GM18861 (cell line): ENCODE measurements at regions not wholly inside any gene's neighbourhood (a gene's known extent, or its start where the extent isn't known, plus 50 kb on each side); places are given as distances from the start of the nearest gene placed in this dataset.

ENCODE experiments used
- ATAC-seq: cut with Tn5 transposase; IDR thresholded peaks from one replicate; pipeline ENCODE4 v1.9.1; 2021; ENCODE audit not compliant: unreplicated experiment

GRCh38 chr2:128821010-128821409, 502.3 kb upstream of the HS6ST1 start:
- ATAC-seq, result no peak

GRCh38 chr2:128832946-128833663, 514.4 kb upstream of the HS6ST1 start:
- ATAC-seq, result no peak

GRCh38 chr2:128833664-128834027, 515.0 kb upstream of the HS6ST1 start:
- ATAC-seq, result no peak

GRCh38 chr2:128834207-128834879, 515.7 kb upstream of the HS6ST1 start:
- ATAC-seq, result no peak

- ATAC-seq, result no peak
Observed at GRCh38 chr2:128834880-128835252, 516.2 kb upstream of the HS6ST1 start.

- no peak for ATAC-seq
Observed at GRCh38 chr2:128835342-128835855, 516.7 kb upstream of the HS6ST1 start.

GRCh38 chr2:128835974-128836373, 517.3 kb upstream of the HS6ST1 start:
- no peak for ATAC-seq

- ATAC-seq, result no peak
Observed at GRCh38 chr2:128836559-128837100, 518.0 kb upstream of the HS6ST1 start.

GRCh38 chr2:128838244-128838643, 519.6 kb upstream of the HS6ST1 start:
- no peak for ATAC-seq

GRCh38 chr2:128841803-128842202, 523.1 kb upstream of the HS6ST1 start:
- ATAC-seq, result no peak

GRCh38 chr2:128867311-128867710, 548.6 kb upstream of the HS6ST1 start:
- no peak for ATAC-seq

- ATAC-seq, result no peak
Observed at GRCh38 chr2:128867936-128868636, 549.4 kb upstream of the HS6ST1 start.

- no peak for ATAC-seq
Observed at GRCh38 chr2:128868686-128869551, 550.3 kb upstream of the HS6ST1 start.

GRCh38 chr2:128874608-128875007, 555.9 kb upstream of the HS6ST1 start:
- ATAC-seq, result no peak

GRCh38 chr2:128876986-128877983, 558.6 kb upstream of the HS6ST1 start:
- no peak for ATAC-seq

- no peak for ATAC-seq
Observed at GRCh38 chr2:128879161-128879560, 560.5 kb upstream of the HS6ST1 start.

- no peak for ATAC-seq
Observed at GRCh38 chr2:128894896-128895295, 576.2 kb upstream of the HS6ST1 start.

GRCh38 chr2:128901572-128902391, 583.1 kb upstream of the HS6ST1 start:
- ATAC-seq, result no peak

- no peak for ATAC-seq
Observed at GRCh38 chr2:128903637-128904036, 585.0 kb upstream of the HS6ST1 start.
